ENCODE measurements at regions not wholly inside any gene's neighbourhood (a gene's known extent, or its start where the extent isn't known, plus 50 kb on each side); places are given as distances from the start of the nearest gene placed in this dataset.
A peak's percentile ranks its signal among the peaks of the same experiment; 100 is the strongest.

- TF ChIP-seq, protein P1, sequence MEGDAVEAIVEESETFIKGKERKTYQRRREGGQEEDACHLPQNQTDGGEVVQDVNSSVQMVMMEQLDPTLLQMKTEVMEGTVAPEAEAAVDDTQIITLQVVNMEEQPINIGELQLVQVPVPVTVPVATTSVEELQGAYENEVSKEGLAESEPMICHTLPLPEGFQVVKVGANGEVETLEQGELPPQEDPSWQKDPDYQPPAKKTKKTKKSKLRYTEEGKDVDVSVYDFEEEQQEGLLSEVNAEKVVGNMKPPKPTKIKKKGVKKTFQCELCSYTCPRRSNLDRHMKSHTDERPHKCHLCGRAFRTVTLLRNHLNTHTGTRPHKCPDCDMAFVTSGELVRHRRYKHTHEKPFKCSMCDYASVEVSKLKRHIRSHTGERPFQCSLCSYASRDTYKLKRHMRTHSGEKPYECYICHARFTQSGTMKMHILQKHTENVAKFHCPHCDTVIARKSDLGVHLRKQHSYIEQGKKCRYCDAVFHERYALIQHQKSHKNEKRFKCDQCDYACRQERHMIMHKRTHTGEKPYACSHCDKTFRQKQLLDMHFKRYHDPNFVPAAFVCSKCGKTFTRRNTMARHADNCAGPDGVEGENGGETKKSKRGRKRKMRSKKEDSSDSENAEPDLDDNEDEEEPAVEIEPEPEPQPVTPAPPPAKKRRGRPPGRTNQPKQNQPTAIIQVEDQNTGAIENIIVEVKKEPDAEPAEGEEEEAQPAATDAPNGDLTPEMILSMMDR (IDR thresholded peaks at IDR 0.05) = no peak
- H3K27ac Mint-ChIP-seq (ENCODE audit: unreplicated experiment) = no peak overlapping the region
- H3K4me3 Mint-ChIP-seq (ENCODE audit: unreplicated experiment) = no peak overlapping the region
- DNase-seq (ENCODE audit: low spot score) = no peak
- no peaks in the 10 kb centered on the region for H3K36me3 Mint-ChIP-seq (ENCODE audit: low read depth)
- H3K4me1 Mint-ChIP-seq (ENCODE audit: low read depth) = no peaks in the 10 kb centered on the region
- H3K27me3 Mint-ChIP-seq (ENCODE audit: low read depth) = no peaks in the 10 kb centered on the region
- peaks cover 7% of the 10 kb centered on the region for H3K9me3 Mint-ChIP-seq (ENCODE audit: low read depth)
Measured at GRCh38 chr12:98410356-98410755, 105.0 kb upstream of the TMPO start.

DNA sequence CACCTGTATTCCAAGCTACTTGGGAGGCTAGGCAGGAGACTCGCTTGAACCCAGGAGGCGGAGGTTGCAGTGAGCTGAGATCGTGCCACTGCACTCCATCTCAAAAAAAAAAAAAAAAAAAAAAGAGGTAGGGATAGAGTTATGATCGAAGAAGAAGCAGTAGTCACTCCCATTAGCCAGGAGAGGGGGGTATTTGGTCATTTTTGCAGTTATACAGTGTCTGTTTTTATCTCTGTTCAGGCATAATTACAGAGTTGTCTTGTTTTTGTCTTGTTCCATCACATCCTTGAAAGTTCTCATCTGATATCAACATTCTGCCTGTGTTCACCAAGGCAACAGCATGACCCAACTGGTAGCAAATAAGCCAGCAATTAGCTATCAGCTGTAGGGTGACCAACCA, 98.5 kb upstream of the TMPO start:
- DNase-seq (ENCODE audit: low spot score) = no peak
- H3K4me1 Mint-ChIP-seq (ENCODE audit: low read depth) = peaks cover 40% of the 10 kb centered on the region
- no peak overlapping the region for H3K27ac Mint-ChIP-seq (ENCODE audit: unreplicated experiment)
- no peak overlapping the region for H3K4me3 Mint-ChIP-seq (ENCODE audit: unreplicated experiment)
- no peaks in the 10 kb centered on the region for H3K36me3 Mint-ChIP-seq (ENCODE audit: low read depth)
- H3K9me3 Mint-ChIP-seq (ENCODE audit: low read depth) = no peaks in the 10 kb centered on the region
- no peaks in the 10 kb centered on the region for H3K27me3 Mint-ChIP-seq (ENCODE audit: low read depth)
- TF ChIP-seq, protein P1 (IDR thresholded peaks at IDR 0.05) = peak; percentile 81

GRCh38 chr12:98417266-98417665, 98.1 kb upstream of the TMPO start:
- no peaks in the 10 kb centered on the region for H3K27me3 Mint-ChIP-seq (ENCODE audit: low read depth)
- H3K4me3 Mint-ChIP-seq (ENCODE audit: unreplicated experiment) = no peak overlapping the region
- H3K27ac Mint-ChIP-seq (ENCODE audit: unreplicated experiment) = peak overlapping the region; percentile 34
- H3K36me3 Mint-ChIP-seq (ENCODE audit: low read depth) = no peaks in the 10 kb centered on the region
- TF ChIP-seq, protein P1 (IDR thresholded peaks at IDR 0.05) = no peak
- no peak for DNase-seq (ENCODE audit: low spot score)
- no peaks in the 10 kb centered on the region for H3K9me3 Mint-ChIP-seq (ENCODE audit: low read depth)
- H3K4me1 Mint-ChIP-seq (ENCODE audit: low read depth) = peaks cover 40% of the 10 kb centered on the region

DNA sequence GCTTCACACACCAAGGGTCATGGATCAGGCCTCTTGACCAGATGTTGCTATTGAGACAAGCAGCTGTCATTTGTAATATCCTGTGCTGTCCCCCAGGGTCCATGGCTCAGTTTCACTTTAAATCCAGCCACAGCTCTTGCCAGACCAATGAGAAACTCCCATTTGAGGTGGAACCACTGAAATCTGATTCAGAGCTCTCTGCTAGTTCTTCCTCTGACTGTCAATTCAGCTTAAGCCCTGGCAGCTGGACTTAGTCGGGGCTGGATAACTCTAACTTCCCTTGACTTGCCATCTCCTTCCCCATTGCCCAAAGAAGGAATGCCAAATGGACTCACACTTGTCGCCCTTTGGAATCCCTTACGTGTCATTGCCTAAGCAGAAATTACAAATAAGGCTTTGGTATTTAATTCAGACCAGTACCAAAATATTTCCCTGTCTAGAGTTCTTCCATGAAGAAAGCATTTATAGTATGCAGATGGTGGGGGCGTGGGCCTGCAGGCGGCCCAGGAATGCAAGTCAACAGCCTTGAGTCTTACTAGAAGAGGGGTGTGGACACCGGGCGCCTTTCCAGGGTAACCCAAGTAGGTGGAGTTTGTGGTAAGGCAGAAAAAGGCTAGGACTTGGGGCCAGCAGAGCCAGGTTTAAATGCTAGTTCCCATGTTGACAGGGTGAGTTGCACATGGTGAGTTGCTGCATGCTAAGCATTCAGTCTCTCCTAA, 96.9 kb upstream of the TMPO start:
- TF ChIP-seq, protein P1 (IDR thresholded peaks at IDR 0.05) = no peak
- no peaks in the 10 kb centered on the region for H3K36me3 Mint-ChIP-seq (ENCODE audit: low read depth)
- peaks cover 42% of the 10 kb centered on the region for H3K4me1 Mint-ChIP-seq (ENCODE audit: low read depth)
- H3K9me3 Mint-ChIP-seq (ENCODE audit: low read depth) = no peaks in the 10 kb centered on the region
- H3K27me3 Mint-ChIP-seq (ENCODE audit: low read depth) = no peaks in the 10 kb centered on the region
- peak overlapping the region; percentile 92 for H3K27ac Mint-ChIP-seq (ENCODE audit: unreplicated experiment)
- H3K4me3 Mint-ChIP-seq (ENCODE audit: unreplicated experiment) = peak overlapping the region; percentile 50
- DNase-seq (ENCODE audit: low spot score) = peak; percentile 97

DNA sequence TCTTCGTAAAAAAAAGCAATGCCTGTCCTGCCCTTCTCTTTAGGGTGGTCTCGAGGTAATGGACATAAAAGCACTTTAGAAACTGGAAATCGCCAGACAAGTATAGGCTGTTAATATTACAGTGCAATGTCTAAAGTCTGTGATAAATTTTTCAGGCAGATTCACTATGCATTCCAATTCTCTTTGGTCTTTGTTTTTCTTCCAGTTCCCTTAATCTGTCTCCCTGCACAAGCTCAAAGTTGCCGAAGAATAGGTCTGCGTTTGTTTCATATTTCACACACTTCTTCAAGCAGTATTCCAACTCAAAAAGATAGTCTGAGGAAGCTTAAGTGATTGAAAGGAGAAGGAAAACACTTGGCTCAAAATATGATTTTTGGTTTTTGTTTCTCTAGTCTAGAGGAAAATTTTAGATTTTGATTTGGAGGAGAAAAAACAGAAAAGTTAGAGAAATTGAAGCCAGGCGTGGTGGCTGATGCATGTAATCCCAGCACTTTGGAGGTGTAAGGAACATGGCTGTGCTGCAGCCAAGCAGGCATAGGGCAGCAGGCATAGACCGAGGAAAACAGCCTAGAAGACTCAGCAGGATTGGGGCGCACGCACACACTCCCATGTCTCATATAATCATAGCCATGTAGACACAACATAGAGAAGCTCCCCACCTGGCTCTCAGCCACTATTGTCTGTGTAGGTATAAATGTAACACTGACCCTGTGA, 96.2 kb upstream of the TMPO start:
- no peaks in the 10 kb centered on the region for H3K27me3 Mint-ChIP-seq (ENCODE audit: low read depth)
- no peak for DNase-seq (ENCODE audit: low spot score)
- H3K9me3 Mint-ChIP-seq (ENCODE audit: low read depth) = no peaks in the 10 kb centered on the region
- peak overlapping the region; percentile 50 for H3K4me3 Mint-ChIP-seq (ENCODE audit: unreplicated experiment)
- H3K36me3 Mint-ChIP-seq (ENCODE audit: low read depth) = no peaks in the 10 kb centered on the region
- H3K27ac Mint-ChIP-seq (ENCODE audit: unreplicated experiment) = peak overlapping the region; percentile 92
- peaks cover 49% of the 10 kb centered on the region for H3K4me1 Mint-ChIP-seq (ENCODE audit: low read depth)
- TF ChIP-seq, protein P1 (IDR thresholded peaks at IDR 0.05) = no peak
